ENCODE measurements at regions not wholly inside any gene's neighbourhood (a gene's known extent, or its start where the extent isn't known, plus 50 kb on each side); places are given as distances from the start of the nearest gene placed in this dataset.

- Histone ChIP-seq H3K27ac (no peak overlapping the region), H3K4me2 (no peak overlapping the region), H3K9ac (no peak overlapping the region), H3K4me1 (no peaks in the 10 kb centered on the region), H3K36me3 (no peaks in the 10 kb centered on the region), H3K9me3 (replicated peaks in 1 of 11) (peaks cover 31 to 34% (median 33%) of the 10 kb centered on the region in 11 experiments), H3K4me3 (no peak overlapping the region), H4K20me1 (no peaks in the 10 kb centered on the region), H3K27me3 (no peaks in the 10 kb centered on the region)
- no peak for TF ChIP-seq Cebpa-rat (IDR thresholded peaks at IDR 0.05)
Measured at GRCh38 chr9:7305677-7306076, 493.9 kb downstream of the DMAC1 start.

GRCh38 chr9:7304627-7304995, 495.0 kb downstream of the DMAC1 start:
- Histone ChIP-seq H3K4me1 (no peaks in the 10 kb centered on the region), H3K27me3 (no peaks in the 10 kb centered on the region), H4K20me1 (no peaks in the 10 kb centered on the region), H3K27ac (no peak overlapping the region), H3K9me3 (replicated peaks in 1 of 11) (peaks cover 20 to 26% (median 22%) of the 10 kb centered on the region in 11 experiments), H3K9ac (no peak overlapping the region), H3K4me3 (no peak overlapping the region), H3K4me2 (no peak overlapping the region), H3K36me3 (no peaks in the 10 kb centered on the region)
- no peak for TF ChIP-seq Cebpa-rat (IDR thresholded peaks at IDR 0.05)

GRCh38 chr9:7303907-7304626, 495.5 kb downstream of the DMAC1 start:
- Histone ChIP-seq H3K9me3 (replicated peaks in 1 of 11) (peaks cover 15 to 21% (median 16%) of the 10 kb centered on the region in 11 experiments), H3K9ac (no peak overlapping the region), H3K36me3 (no peaks in the 10 kb centered on the region), H3K27ac (no peak overlapping the region), H3K27me3 (no peaks in the 10 kb centered on the region), H3K4me1 (no peaks in the 10 kb centered on the region), H3K4me3 (no peak overlapping the region), H4K20me1 (no peaks in the 10 kb centered on the region), H3K4me2 (no peak overlapping the region)
- no peak for TF ChIP-seq Cebpa-rat (IDR thresholded peaks at IDR 0.05)

- no peak overlapping the region for H3K4me2 ChIP-seq
- 0 out of 22 replicates have a peak, but pooled peaks cover 0 to 4% (median 0%) of the 10 kb centered on the region in 11 experiments for H3K9me3 ChIP-seq (replicated peaks in 1 of 11)
- H3K36me3 ChIP-seq = no peaks in the 10 kb centered on the region
- no peak overlapping the region for H3K27ac ChIP-seq
- no peaks in the 10 kb centered on the region for H3K27me3 ChIP-seq
- no peaks in the 10 kb centered on the region for H4K20me1 ChIP-seq
- TF ChIP-seq Cebpa-rat (IDR thresholded peaks at IDR 0.05) = no peak
- no peak overlapping the region for H3K9ac ChIP-seq
- H3K4me1 ChIP-seq = no peaks in the 10 kb centered on the region
- no peak overlapping the region for H3K4me3 ChIP-seq
Measured at GRCh38 chr9:7300484-7300883, 499.1 kb downstream of the DMAC1 start.

- Histone ChIP-seq H3K36me3 (no peaks in the 10 kb centered on the region), H3K27me3 (no peaks in the 10 kb centered on the region), H4K20me1 (no peaks in the 10 kb centered on the region), H3K4me1 (no peaks in the 10 kb centered on the region), H3K9ac (no peak overlapping the region), H3K9me3 (replicated peaks in 1 of 11) (0 out of 22 replicates have a peak, but pooled peaks cover 0 to 4% (median 0%) of the 10 kb centered on the region in 11 experiments), H3K4me3 (no peak overlapping the region), H3K4me2 (no peak overlapping the region), H3K27ac (no peak overlapping the region)
- no peak for TF ChIP-seq Cebpa-rat (IDR thresholded peaks at IDR 0.05)
Measured at GRCh38 chr9:7298123-7298522, 501.5 kb downstream of the DMAC1 start.

- H3K4me1 ChIP-seq = no peaks in the 10 kb centered on the region
- no peak overlapping the region for H3K9ac ChIP-seq
- H3K9me3 ChIP-seq (replicated peaks in 1 of 11) = 0 out of 22 replicates have a peak, but pooled peaks cover 0 to 4% (median 0%) of the 10 kb centered on the region in 11 experiments
- H3K4me2 ChIP-seq = no peak overlapping the region
- no peaks in the 10 kb centered on the region for H4K20me1 ChIP-seq
- H3K27me3 ChIP-seq = no peaks in the 10 kb centered on the region
- TF ChIP-seq Cebpa-rat (IDR thresholded peaks at IDR 0.05) = no peak
- no peak overlapping the region for H3K4me3 ChIP-seq
- H3K27ac ChIP-seq = no peak overlapping the region
- H3K36me3 ChIP-seq = no peaks in the 10 kb centered on the region
Measured at GRCh38 chr9:7297521-7297920, 502.1 kb downstream of the DMAC1 start.

GRCh38 chr9:7293091-7293490, 506.5 kb downstream of the DMAC1 start:
- TF ChIP-seq Cebpa-rat (IDR thresholded peaks at IDR 0.05) = no peak
- Histone ChIP-seq H3K4me2 (0 out of 22 replicates have a peak overlapping the region, but pooled peaks of 1 of the 11 experiments have one; percentile 18), H3K4me1 (peaks cover 0 to 18% (median 0%) of the 10 kb centered on the region in 10 experiments; a peak in 8 of 20 replicates), H3K9me3 (replicated peaks in 1 of 11) (no peaks in the 10 kb centered on the region), H3K9ac (no peak overlapping the region), H4K20me1 (no peaks in the 10 kb centered on the region), H3K4me3 (no peak overlapping the region), H3K27me3 (no peaks in the 10 kb centered on the region), H3K36me3 (no peaks in the 10 kb centered on the region), H3K27ac (no peak overlapping the region)

- no peak for TF ChIP-seq Cebpa-rat (IDR thresholded peaks at IDR 0.05)
- H3K27me3 ChIP-seq = no peaks in the 10 kb centered on the region
- no peaks in the 10 kb centered on the region for H3K9me3 ChIP-seq (replicated peaks in 1 of 11)
- H3K4me1 ChIP-seq = peaks cover 0 to 18% (median 0%) of the 10 kb centered on the region in 10 experiments; a peak in 8 of 20 replicates
- H3K4me3 ChIP-seq = no peak overlapping the region
- H3K4me2 ChIP-seq = peak overlapping the region in 4 of 11 experiments; percentile 10 to 61 (median 40); a peak in 6 of 22 replicates
- H3K36me3 ChIP-seq = no peaks in the 10 kb centered on the region
- H3K9ac ChIP-seq = no peak overlapping the region
- H4K20me1 ChIP-seq = no peaks in the 10 kb centered on the region
- no peak overlapping the region for H3K27ac ChIP-seq
Measured at GRCh38 chr9:7289773-7290172, 509.8 kb downstream of the DMAC1 start.

- H3K27me3 ChIP-seq = no peaks in the 10 kb centered on the region
- peaks cover 0 to 18% (median 0%) of the 10 kb centered on the region in 10 experiments; a peak in 8 of 20 replicates for H3K4me1 ChIP-seq
- no peak overlapping the region for H3K4me3 ChIP-seq
- no peak overlapping the region for H3K9ac ChIP-seq
- no peak overlapping the region for H3K27ac ChIP-seq
- no peak overlapping the region for H3K4me2 ChIP-seq
- no peaks in the 10 kb centered on the region for H4K20me1 ChIP-seq
- no peaks in the 10 kb centered on the region for H3K36me3 ChIP-seq
- no peak for TF ChIP-seq Cebpa-rat (IDR thresholded peaks at IDR 0.05)
- peaks cover 0 to 8% (median 0%) of the 10 kb centered on the region in 11 experiments; a peak in 2 of 22 replicates for H3K9me3 ChIP-seq (replicated peaks in 1 of 11)
Measured at GRCh38 chr9:7287986-7288385, 511.6 kb downstream of the DMAC1 start.

GRCh38 chr9:7287065-7287464, 512.5 kb downstream of the DMAC1 start:
- H3K4me2 ChIP-seq = no peak overlapping the region
- TF ChIP-seq Cebpa-rat (IDR thresholded peaks at IDR 0.05) = no peak
- no peak overlapping the region for H3K9ac ChIP-seq
- H3K36me3 ChIP-seq = no peaks in the 10 kb centered on the region
- peaks cover 0 to 18% (median 0%) of the 10 kb centered on the region in 10 experiments; a peak in 8 of 20 replicates for H3K4me1 ChIP-seq
- H3K9me3 ChIP-seq (replicated peaks in 1 of 11) = peaks cover 0 to 9% (median 0%) of the 10 kb centered on the region in 11 experiments; a peak in 2 of 22 replicates
- no peak overlapping the region for H3K27ac ChIP-seq
- H3K4me3 ChIP-seq = no peak overlapping the region
- no peaks in the 10 kb centered on the region for H3K27me3 ChIP-seq
- no peaks in the 10 kb centered on the region for H4K20me1 ChIP-seq

All from BLaER1 treated with 17β-estradiol and CSF1 and Interleukin-3, amounts not matched to agents 10 nM and 100 nM (cell line).